Keratinocyte (primary cell): ENCODE measurements at regions not wholly inside any gene's neighbourhood (a gene's known extent, or its start where the extent isn't known, plus 50 kb on each side); places are given as distances from the start of the nearest gene placed in this dataset.

Experiments used
- CTCF ChIP-seq, 3 experiments: IDR thresholded peaks in 1 of 3; conservative IDR thresholded peaks in 1 of 3; optimal IDR thresholded peaks in 1 of 3; 2 replicates in 2 of 3; 3 replicates in 1 of 3; pipeline versions ENCODE3 to v1.5.1; 2011; ENCODE audit warnings: low read length in 3 of 3, mild to moderate bottlenecking in 3 of 3, moderate library complexity in 2 of 3, control low read depth in 1 of 3, inconsistent platforms in 1 of 3; ENCODE audit not compliant: insufficient read depth in 2 of 3; ENCODE audit errors: extremely low read depth in 1 of 3
- EZH2 ChIP-seq: IDR thresholded peaks from one replicate; pipeline ENCODE4 v1.6.1; 2012; ENCODE audit warnings: inconsistent platforms, mild to moderate bottlenecking, low read length, moderate library complexity

DNA sequence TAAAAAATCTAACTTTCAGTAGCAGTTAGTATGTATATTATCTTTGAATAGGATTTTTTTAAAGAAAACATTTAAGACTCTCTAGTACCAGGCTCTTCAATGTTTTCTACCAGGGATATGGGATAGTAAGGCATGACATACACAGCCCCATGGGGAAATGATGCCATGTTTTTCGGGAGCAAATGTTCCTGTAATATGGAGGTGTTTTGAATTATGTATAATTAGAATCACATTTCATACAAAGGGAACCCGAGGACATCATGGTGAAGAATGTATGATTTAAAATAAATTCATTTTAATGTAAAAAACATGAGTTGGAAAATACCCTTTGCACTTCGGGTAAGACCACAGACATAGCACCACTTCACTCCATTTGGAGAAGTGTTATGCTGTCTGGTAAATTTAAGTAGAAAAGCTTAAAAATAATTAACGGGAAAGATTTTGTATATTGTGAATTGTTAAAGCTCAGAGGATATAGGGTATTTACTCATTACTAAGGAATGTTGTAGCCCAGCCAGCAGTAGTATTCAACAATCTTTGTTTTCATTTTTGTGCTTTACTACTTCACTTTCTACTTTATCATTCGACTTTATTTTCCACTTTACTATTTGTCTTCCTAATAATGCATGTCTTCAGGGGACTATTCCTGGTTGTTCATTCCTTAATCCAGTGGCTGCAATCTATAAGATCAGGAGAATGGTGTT is 2050.7 kb downstream of the ARAP2 start:
- no peak for TF ChIP-seq EZH2
- no peak for TF ChIP-seq CTCF (optimal IDR thresholded peaks at IDR 0.05 in 1 of 3, IDR thresholded peaks at IDR 0.05 in 1 of 3, conservative IDR thresholded peaks at IDR 0.05 in 1 of 3; ENCODE audit: extremely low read depth in 1 of 3, insufficient read depth in 2 of 3, low read length in 3 of 3)
